COLO668 (cell line): ENCODE measurements at regions not wholly inside any gene's neighbourhood (a gene's known extent, or its start where the extent isn't known, plus 50 kb on each side); places are given as distances from the start of the nearest gene placed in this dataset.
A peak's percentile ranks its signal among the peaks of the same experiment; 100 is the strongest.
"Not testable (repeated sequence)": the region's sequence is repeated elsewhere in the genome, so short reads cannot be mapped to it uniquely, and the experiment has no call there.

Experiments
- DNase-seq: peaks from one replicate; lab custom pipeline; 2025; ENCODE audit not compliant: unreplicated experiment; lab: John Stamatoyannopoulos, UW

- not testable (repeated sequence) for DNase-seq
Measured at GRCh38 chr3:145482735-145483134, 678.2 kb downstream of the PLOD2 start.

- no peak for DNase-seq
Measured at GRCh38 chr3:145483992-145484391, 677.0 kb downstream of the PLOD2 start.

- no peak for DNase-seq
Measured at GRCh38 chr3:145489011-145489410, 672.0 kb downstream of the PLOD2 start.

GRCh38 chr3:145490088-145491048 is 670.6 kb downstream of the PLOD2 start:
- DNase-seq = no peak

- no peak for DNase-seq
Measured at GRCh38 chr3:145492456-145492855, 668.5 kb downstream of the PLOD2 start.

GRCh38 chr3:145517416-145517815 is 643.6 kb downstream of the PLOD2 start:
- not testable (repeated sequence) for DNase-seq

- peak; percentile 62 for DNase-seq
Measured at GRCh38 chr3:145518639-145519038, 642.3 kb downstream of the PLOD2 start.

GRCh38 chr3:145519398-145520047 is 641.5 kb downstream of the PLOD2 start:
- peak; percentile 55 for DNase-seq

- DNase-seq = no peak
Measured at GRCh38 chr3:145522179-145522578, 638.8 kb downstream of the PLOD2 start.

- no peak for DNase-seq
Measured at GRCh38 chr3:145522893-145523651, 637.9 kb downstream of the PLOD2 start.

GRCh38 chr3:145531548-145531947 is 629.4 kb downstream of the PLOD2 start:
- no peak for DNase-seq

GRCh38 chr3:145533696-145534095 is 627.3 kb downstream of the PLOD2 start:
- no peak for DNase-seq

- no peak for DNase-seq
Measured at GRCh38 chr3:145536461-145536860, 624.5 kb downstream of the PLOD2 start.

GRCh38 chr3:145550522-145550921 is 610.5 kb downstream of the PLOD2 start:
- no peak for DNase-seq

GRCh38 chr3:145557405-145557804 is 603.6 kb downstream of the PLOD2 start:
- DNase-seq = no peak

GRCh38 chr3:145578471-145578870 is 582.5 kb downstream of the PLOD2 start:
- no peak for DNase-seq

- no peak for DNase-seq
Measured at GRCh38 chr3:145581694-145582093, 579.3 kb downstream of the PLOD2 start.

- no peak for DNase-seq
Measured at GRCh38 chr3:145604851-145605250, 556.1 kb downstream of the PLOD2 start.

GRCh38 chr3:145620002-145620401 is 541.0 kb downstream of the PLOD2 start:
- no peak for DNase-seq

GRCh38 chr3:145620486-145620885 is 540.5 kb downstream of the PLOD2 start:
- DNase-seq = no peak

GRCh38 chr3:145623349-145623748 is 537.6 kb downstream of the PLOD2 start:
- no peak for DNase-seq
